ENCODE measurements at regions not wholly inside any gene's neighbourhood (a gene's known extent, or its start where the extent isn't known, plus 50 kb on each side); places are given as distances from the start of the nearest gene placed in this dataset.

DNA sequence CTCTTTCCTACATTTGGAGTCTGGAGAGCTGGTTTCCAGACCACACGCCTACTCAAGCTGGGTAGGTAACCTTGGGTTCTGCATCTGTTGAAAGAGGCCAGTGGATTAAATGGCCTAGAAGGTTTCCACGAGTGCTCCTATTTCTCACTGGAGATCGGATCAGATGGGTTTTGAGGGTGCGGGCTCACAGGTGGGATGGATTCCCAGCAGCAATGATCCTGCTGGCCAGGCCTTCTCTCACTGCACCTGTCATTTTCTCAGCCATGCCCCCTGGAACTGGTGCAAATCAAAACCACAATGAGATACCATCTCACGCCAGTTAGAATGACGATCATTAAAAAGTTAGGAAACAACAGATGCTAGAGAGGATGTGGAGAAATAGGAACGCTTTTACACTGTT lies 747.5 kb upstream of the RAB6C start:
- in situ Hi-C loops (cut with HindIII; ENCODE audit: low pct_ligation_motif_present, low sequenced_read_pairs), result no loop called here
- H3K36me3 ChIP-seq (replicated peaks), result no peaks in the 10 kb centered on the region
- no peaks in the 10 kb centered on the region for H3K27me3 ChIP-seq (replicated peaks)
- DNase-seq, result no peak
- no peak overlapping the region for H3K4me3 ChIP-seq (ENCODE audit: low read depth, low read length)
- H3K27ac ChIP-seq, result no peak overlapping the region
- TF ChIP-seq, protein P1, sequence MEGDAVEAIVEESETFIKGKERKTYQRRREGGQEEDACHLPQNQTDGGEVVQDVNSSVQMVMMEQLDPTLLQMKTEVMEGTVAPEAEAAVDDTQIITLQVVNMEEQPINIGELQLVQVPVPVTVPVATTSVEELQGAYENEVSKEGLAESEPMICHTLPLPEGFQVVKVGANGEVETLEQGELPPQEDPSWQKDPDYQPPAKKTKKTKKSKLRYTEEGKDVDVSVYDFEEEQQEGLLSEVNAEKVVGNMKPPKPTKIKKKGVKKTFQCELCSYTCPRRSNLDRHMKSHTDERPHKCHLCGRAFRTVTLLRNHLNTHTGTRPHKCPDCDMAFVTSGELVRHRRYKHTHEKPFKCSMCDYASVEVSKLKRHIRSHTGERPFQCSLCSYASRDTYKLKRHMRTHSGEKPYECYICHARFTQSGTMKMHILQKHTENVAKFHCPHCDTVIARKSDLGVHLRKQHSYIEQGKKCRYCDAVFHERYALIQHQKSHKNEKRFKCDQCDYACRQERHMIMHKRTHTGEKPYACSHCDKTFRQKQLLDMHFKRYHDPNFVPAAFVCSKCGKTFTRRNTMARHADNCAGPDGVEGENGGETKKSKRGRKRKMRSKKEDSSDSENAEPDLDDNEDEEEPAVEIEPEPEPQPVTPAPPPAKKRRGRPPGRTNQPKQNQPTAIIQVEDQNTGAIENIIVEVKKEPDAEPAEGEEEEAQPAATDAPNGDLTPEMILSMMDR (IDR thresholded peaks at IDR 0.05; ENCODE audit: low read depth, low read length, missing control alignments), result no peak

GRCh38 chr2:129233166-129233565 lies 746.3 kb upstream of the RAB6C start:
- Histone ChIP-seq H3K36me3 (replicated peaks) (no peaks in the 10 kb centered on the region), H3K27ac (no peak overlapping the region), H3K4me3 (ENCODE audit: low read depth, low read length) (no peak overlapping the region), H3K27me3 (replicated peaks) (no peaks in the 10 kb centered on the region)
- TF ChIP-seq, protein P1 (IDR thresholded peaks at IDR 0.05; ENCODE audit: low read depth, low read length, missing control alignments), result no peak
- in situ Hi-C loops (cut with HindIII; ENCODE audit: low pct_ligation_motif_present, low sequenced_read_pairs), result no loop called here
- DNase-seq, result no peak

DNA sequence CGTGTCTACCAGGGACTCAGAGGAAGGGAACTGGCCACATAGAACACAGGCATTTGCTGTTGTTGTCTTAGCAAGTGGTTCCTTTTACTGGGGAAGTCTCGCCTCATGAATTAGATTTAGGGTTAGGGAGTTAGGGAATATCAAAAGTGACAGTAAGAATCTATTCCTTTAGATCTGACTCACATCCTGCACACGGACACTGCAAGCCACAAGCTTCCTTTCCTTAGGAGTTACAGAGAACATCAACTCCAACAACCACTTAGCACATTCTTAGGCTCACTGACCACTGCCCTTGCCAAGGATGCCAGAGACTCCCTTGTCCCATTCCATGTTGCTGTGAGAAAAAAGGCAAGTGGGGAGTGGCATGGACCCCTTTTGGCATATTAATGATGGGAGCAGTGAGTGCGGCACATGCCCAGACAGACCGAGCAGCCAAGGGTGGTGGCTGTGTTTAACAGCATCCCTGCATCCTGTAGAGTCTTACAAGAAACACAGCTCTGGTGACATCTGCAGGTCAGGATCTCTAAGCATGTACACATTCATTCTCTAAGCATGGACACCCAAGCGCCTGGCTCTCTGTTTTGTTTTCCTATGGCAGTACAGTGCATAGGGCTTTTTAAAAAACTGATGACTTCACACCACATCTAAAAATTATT lies 745.6 kb upstream of the RAB6C start:
- H3K27me3 ChIP-seq (replicated peaks), result no peaks in the 10 kb centered on the region
- in situ Hi-C loops (cut with HindIII; ENCODE audit: low pct_ligation_motif_present, low sequenced_read_pairs), result no loop called here
- H3K4me3 ChIP-seq (ENCODE audit: low read depth, low read length), result no peak overlapping the region
- DNase-seq, result no peak
- H3K36me3 ChIP-seq (replicated peaks), result no peaks in the 10 kb centered on the region
- no peak overlapping the region for H3K27ac ChIP-seq
- TF ChIP-seq, protein P1 (IDR thresholded peaks at IDR 0.05; ENCODE audit: low read depth, low read length, missing control alignments), result no peak

GRCh38 chr2:129236601-129237000 lies 742.9 kb upstream of the RAB6C start:
- Histone ChIP-seq H3K4me3 (ENCODE audit: low read depth, low read length) (no peak overlapping the region), H3K36me3 (replicated peaks) (no peaks in the 10 kb centered on the region), H3K27me3 (replicated peaks) (no peaks in the 10 kb centered on the region), H3K27ac (no peak overlapping the region)
- in situ Hi-C loops (cut with HindIII; ENCODE audit: low pct_ligation_motif_present, low sequenced_read_pairs), result no loop called here
- TF ChIP-seq, protein P1 (IDR thresholded peaks at IDR 0.05; ENCODE audit: low read depth, low read length, missing control alignments), result no peak
- DNase-seq, result no peak

- TF ChIP-seq, protein P1 (IDR thresholded peaks at IDR 0.05; ENCODE audit: low read depth, low read length, missing control alignments), result no peak
- H3K36me3 ChIP-seq (replicated peaks), result no peaks in the 10 kb centered on the region
- no peak overlapping the region for H3K27ac ChIP-seq
- DNase-seq, result no peak
- H3K27me3 ChIP-seq (replicated peaks), result no peaks in the 10 kb centered on the region
- in situ Hi-C loops (cut with HindIII; ENCODE audit: low pct_ligation_motif_present, low sequenced_read_pairs), result no loop called here
- H3K4me3 ChIP-seq (ENCODE audit: low read depth, low read length), result no peak overlapping the region
These were observed 741.3 kb upstream of the RAB6C start for GRCh38 chr2:129237966-129238725.

Data from brain microvascular endothelial cell (primary cell).